ENCODE measurements at regions not wholly inside any gene's neighbourhood (a gene's known extent, or its start where the extent isn't known, plus 50 kb on each side); places are given as distances from the start of the nearest gene placed in this dataset.

DNA sequence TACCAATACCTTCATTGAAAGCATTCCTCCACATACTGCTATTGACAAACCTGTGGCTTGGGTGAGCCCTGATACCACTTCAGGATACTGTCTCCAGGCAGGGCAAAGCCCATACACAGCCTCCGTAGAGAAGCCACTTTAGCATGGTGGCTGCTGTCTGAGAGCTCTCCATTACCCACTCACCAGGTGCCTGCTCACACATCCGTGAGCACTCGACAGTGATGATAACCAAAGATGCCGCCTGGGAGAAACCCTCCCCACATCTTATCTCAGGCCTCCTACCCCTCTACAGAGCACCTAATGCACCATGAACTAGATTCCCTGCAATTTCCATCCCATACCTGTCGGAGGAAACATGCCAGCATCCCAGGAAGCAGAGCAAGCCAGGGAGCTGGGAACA, 57.6 kb upstream of the KLHL29 start:
- TF ChIP-seq POLR2A (IDR thresholded peaks at IDR 0.05; ENCODE audit: low read depth, low read length) (no peak), ELK1 (IDR thresholded peaks at IDR 0.05; ENCODE audit: borderline replicate concordance, low read depth, low read length) (no peak), NFE2L2 (IDR thresholded peaks at IDR 0.05; ENCODE audit: low read depth, low read length) (no peak)
- TF ChIP-seq, protein P1, sequence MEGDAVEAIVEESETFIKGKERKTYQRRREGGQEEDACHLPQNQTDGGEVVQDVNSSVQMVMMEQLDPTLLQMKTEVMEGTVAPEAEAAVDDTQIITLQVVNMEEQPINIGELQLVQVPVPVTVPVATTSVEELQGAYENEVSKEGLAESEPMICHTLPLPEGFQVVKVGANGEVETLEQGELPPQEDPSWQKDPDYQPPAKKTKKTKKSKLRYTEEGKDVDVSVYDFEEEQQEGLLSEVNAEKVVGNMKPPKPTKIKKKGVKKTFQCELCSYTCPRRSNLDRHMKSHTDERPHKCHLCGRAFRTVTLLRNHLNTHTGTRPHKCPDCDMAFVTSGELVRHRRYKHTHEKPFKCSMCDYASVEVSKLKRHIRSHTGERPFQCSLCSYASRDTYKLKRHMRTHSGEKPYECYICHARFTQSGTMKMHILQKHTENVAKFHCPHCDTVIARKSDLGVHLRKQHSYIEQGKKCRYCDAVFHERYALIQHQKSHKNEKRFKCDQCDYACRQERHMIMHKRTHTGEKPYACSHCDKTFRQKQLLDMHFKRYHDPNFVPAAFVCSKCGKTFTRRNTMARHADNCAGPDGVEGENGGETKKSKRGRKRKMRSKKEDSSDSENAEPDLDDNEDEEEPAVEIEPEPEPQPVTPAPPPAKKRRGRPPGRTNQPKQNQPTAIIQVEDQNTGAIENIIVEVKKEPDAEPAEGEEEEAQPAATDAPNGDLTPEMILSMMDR (conservative IDR thresholded peaks at IDR 0.05; ENCODE audit: low read depth, low read length): no peak

All from IMR-90 (cell line).